IPS DF 6.9 (cell line): ENCODE measurements at regions not wholly inside any gene's neighbourhood (a gene's known extent, or its start where the extent isn't known, plus 50 kb on each side); places are given as distances from the start of the nearest gene placed in this dataset.
"Not testable (repeated sequence)": the region's sequence is repeated elsewhere in the genome, so short reads cannot be mapped to it uniquely, and the experiment has no call there.

Experiments
- DNase-seq: peaks from one replicate; pipeline ENCODE4 v3.0.0-alpha.2; 2013; ENCODE audit warnings: low read depth, low spot score
- H3K27ac ChIP-seq: one replicate; pipeline ENCODE4 v1.5.1; 2013; ENCODE audit warnings: low read length, control low read depth
- H3K27me3 ChIP-seq: 2 replicates; pipeline ENCODE4 v1.6.1; 2013; ENCODE audit warnings: mild to moderate bottlenecking, low read length; ENCODE audit not compliant: control insufficient read depth, insufficient read depth
- H3K36me3 ChIP-seq: 2 replicates; pipeline ENCODE4 v1.6.1; 2013; ENCODE audit warnings: low read length; ENCODE audit not compliant: control insufficient read depth, insufficient read depth
- H3K4me1 ChIP-seq: 2 replicates; pipeline ENCODE4 v1.6.1; 2013; ENCODE audit warnings: low read length; ENCODE audit not compliant: control insufficient read depth, insufficient read depth
- H3K4me3 ChIP-seq: 2 replicates; pipeline ENCODE4 v1.5.1; 2013; ENCODE audit warnings: mild to moderate bottlenecking, low read length
- H3K9me3 ChIP-seq: 2 replicates; pipeline ENCODE4 v1.6.1; 2013; ENCODE audit warnings: low read length, inconsistent platforms; ENCODE audit not compliant: control insufficient read depth, insufficient read depth
- WGBS: extraction: QIAGEN DNeasy Blood & Tissue Kit; methylation state at CpG from one replicate; pipeline ENCODE4 v1.1.7; 2013; ENCODE audit warnings: mixed read lengths, missing lambda C conversion rate; ENCODE audit not compliant: insufficient read length, insufficient coverage; 5-methylcytosine and 5-hydroxymethylcytosine counted together

DNA sequence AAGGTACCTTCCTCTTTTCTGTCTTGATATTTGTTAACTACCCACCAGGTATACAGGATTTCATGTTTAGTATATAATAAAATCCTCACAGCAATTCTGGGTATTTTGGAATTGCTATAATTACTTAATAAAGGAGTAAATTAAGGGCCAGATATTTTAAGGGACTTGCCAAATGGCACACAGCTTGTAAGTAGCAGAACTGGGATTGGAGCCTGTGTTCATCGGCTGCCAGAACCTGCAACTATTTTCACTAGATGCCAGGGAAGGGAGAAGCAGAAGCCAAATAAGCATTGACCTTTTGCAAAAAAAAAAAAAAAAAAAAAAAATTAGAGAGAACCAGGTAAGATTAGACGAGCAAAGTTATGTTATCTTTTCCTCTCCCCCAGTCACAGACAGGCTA is 683.3 kb upstream of the CADM2 start:
- Histone ChIP-seq H3K27ac (no peak overlapping the region), H3K36me3 (no peaks in the 10 kb centered on the region), H3K27me3 (no peaks in the 10 kb centered on the region), H3K4me3 (no peak overlapping the region), H3K4me1 (no peaks in the 10 kb centered on the region), H3K9me3 (no peaks in the 10 kb centered on the region)
- no CpG with 5 or more reads among the region's 2 CpGs for WGBS
- no peak for DNase-seq

DNA sequence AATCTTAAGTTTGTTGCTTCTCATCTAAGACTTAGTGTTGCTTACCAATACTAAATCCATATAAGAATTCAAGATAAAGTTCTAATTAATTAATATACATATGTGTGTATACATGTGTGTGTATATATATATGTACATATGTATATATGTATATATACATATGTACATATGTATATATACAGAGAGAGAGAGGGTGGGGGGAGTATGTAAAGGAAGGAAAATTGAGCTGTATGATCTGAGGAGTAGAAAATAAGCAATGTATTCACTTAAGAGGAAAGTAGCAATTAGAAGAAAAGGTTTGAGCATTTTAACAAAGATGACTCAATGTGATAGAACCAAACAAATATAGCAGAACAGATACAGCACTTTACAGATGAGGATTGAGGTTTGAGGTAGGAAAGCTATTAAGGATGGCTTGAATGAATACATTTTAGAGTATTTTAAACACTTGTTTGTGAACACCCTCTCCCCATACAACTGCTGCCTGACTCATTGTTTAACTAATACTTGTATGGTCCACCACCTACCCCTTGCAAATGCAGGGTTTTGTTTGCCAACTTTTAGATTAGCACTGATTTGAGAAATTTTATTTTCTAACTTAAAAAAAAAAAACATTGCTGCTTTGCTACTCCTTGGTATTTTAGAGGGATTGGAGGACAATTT is 681.1 kb upstream of the CADM2 start:
- Histone ChIP-seq H3K27ac (no peak overlapping the region), H3K4me1 (no peaks in the 10 kb centered on the region), H3K9me3 (no peaks in the 10 kb centered on the region), H3K4me3 (no peak overlapping the region), H3K36me3 (no peaks in the 10 kb centered on the region), H3K27me3 (no peaks in the 10 kb centered on the region)
- no peak for DNase-seq

DNA sequence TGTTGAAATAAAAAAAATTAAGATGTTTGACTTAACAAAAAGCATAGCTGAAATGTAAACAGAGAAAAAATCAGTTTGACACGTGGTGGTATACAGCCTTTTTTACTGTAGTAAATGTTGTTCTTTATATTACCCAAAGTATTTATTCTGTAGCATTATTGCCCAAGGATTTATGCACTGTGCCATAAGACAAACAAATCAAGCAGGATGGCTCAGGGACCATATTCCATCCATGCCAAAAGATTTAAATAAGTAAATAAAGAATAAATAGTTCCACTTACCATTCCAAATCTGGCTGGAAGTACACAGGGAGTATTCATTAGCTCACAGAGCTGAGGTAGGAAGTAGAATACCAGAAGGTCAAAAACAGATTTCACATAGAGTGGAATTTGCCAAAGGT is 666.7 kb upstream of the CADM2 start:
- Histone ChIP-seq H3K4me1 (no peaks in the 10 kb centered on the region), H3K27me3 (no peaks in the 10 kb centered on the region), H3K9me3 (no peaks in the 10 kb centered on the region), H3K36me3 (no peaks in the 10 kb centered on the region), H3K27ac (no peak overlapping the region), H3K4me3 (no peak overlapping the region)
- WGBS, result no CpG with 5 or more reads among the region's 1 CpG
- no peak for DNase-seq

DNA sequence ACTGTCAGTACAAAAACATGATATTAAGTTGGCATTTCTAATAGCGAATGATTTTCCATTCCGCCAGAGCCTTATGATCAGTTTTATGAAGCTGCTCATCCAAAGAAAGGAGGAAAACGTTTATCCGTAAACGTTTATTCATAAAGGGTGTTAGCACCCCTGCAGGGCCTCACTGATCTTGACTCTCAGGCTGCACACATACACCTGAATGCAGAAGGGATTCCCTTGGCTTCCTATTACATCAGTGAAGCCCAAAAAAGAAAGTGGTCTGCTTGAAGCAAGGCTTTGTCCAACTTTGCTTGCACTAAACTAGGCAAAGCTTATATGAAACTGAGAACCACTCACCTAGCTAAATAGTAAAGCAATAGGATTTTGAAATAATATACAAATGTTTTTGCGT is 659.5 kb upstream of the CADM2 start:
- H3K9me3 ChIP-seq, result no peaks in the 10 kb centered on the region
- H3K4me1 ChIP-seq, result no peaks in the 10 kb centered on the region
- DNase-seq, result no peak
- H3K27ac ChIP-seq, result no peak overlapping the region
- no CpG with 5 or more reads among the region's 6 CpGs for WGBS
- no peaks in the 10 kb centered on the region for H3K27me3 ChIP-seq
- H3K4me3 ChIP-seq, result no peak overlapping the region
- no peaks in the 10 kb centered on the region for H3K36me3 ChIP-seq

DNA sequence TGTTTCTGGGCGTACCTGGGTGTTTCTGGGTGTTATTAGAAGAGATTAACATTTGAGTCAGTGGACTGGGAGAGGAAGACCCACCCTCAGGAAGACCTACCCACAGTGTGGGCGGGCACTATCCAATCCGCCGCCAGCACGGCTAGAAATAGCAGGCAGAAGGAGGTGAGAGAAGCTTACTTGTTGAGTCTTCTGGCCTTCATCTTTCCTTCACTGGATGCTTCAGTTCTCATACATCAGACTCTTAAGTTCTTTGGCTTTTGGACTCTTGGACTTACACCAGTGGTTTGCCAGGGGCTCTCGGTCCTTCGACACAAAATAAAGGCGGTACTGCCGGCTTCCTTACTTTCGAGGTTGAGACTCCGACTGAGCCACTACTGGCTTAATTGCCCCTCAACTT is 654.6 kb upstream of the CADM2 start:
- Histone ChIP-seq H3K27me3 (no peaks in the 10 kb centered on the region), H3K4me1 (no peaks in the 10 kb centered on the region), H3K9me3 (no peaks in the 10 kb centered on the region), H3K27ac (no peak overlapping the region), H3K4me3 (no peak overlapping the region), H3K36me3 (no peaks in the 10 kb centered on the region)
- DNase-seq, result no peak
- WGBS, result no CpG with 5 or more reads among the region's 11 CpGs

DNA sequence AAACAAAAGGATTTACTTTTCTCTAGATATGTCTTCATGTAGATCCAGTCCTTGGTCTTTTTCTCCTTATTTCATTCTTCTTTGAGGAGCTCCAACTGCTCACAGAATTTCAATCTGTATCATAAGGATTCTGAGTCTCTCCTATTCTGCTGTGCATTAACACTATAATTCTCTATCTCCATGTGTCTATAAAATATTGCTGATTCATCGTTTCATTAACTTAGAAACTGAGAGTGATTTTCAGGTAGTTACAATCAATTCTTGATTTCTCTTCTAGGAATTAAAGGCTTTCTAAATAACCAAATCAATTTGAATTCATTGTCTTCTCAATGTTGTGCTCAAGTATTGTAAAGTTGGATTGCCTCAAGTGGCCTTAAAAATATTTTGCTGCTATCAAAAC is 651.5 kb upstream of the CADM2 start:
- WGBS, result no CpG with 5 or more reads among the region's 1 CpG
- DNase-seq, result no peak
- Histone ChIP-seq H3K4me3 (no peak overlapping the region), H3K27me3 (no peaks in the 10 kb centered on the region), H3K36me3 (no peaks in the 10 kb centered on the region), H3K9me3 (no peaks in the 10 kb centered on the region), H3K4me1 (no peaks in the 10 kb centered on the region), H3K27ac (no peak overlapping the region)

DNA sequence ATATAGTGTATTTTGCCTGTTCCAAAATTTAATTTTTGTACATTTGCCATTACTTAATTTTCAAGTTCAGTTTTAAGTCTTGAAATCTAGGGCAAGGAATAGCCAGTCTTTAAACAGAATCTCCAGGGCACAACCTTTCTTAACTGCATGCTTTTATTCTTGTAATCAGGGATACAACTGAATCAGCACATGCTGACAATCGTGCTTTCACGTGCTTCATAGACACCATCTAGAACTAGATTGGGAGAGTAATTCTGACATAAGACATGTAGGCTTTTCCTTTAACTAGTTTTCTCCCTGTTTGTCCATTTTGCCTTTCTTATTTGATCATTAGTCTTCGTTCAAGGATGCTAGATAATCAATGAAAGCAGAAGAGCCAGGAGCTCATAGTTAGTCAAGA is 650.4 kb upstream of the CADM2 start:
- Histone ChIP-seq H3K27ac (no peak overlapping the region), H3K27me3 (no peaks in the 10 kb centered on the region), H3K9me3 (no peaks in the 10 kb centered on the region), H3K4me3 (no peak overlapping the region), H3K36me3 (no peaks in the 10 kb centered on the region), H3K4me1 (no peaks in the 10 kb centered on the region)
- WGBS, result no CpG with 5 or more reads among the region's 3 CpGs
- no peak for DNase-seq

DNA sequence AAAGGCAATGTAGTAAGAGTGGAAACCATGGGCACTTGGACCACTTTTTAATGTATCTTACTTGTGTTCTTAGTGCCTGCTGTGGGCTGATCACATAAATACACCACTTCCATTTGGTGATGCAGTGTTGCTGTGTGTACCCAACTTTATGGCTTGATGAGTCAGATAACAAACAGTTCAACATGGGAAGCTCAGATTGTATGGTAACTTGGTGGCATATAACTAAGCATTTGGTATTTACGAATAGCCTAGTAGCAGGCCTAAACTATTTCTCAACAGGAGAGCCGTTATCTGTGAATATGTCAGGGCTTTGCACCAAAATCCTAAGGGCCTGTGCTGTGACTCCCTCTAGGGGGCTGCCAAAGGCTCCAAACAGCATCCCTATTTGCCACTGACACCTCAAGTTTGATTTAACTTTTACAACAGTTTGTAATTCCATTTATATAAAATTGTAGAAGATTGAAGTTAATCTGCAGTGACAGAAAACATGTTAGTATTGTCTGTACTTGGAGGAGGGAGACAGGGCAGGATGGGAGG is 640.4 kb upstream of the CADM2 start:
- WGBS, result no CpG with 5 or more reads among the region's 2 CpGs
- H3K36me3 ChIP-seq, result no peaks in the 10 kb centered on the region
- no peak overlapping the region for H3K27ac ChIP-seq
- no peak overlapping the region for H3K4me3 ChIP-seq
- no peaks in the 10 kb centered on the region for H3K4me1 ChIP-seq
- H3K27me3 ChIP-seq, result no peaks in the 10 kb centered on the region
- DNase-seq, result peak; percentile 1
- H3K9me3 ChIP-seq, result no peaks in the 10 kb centered on the region

DNA sequence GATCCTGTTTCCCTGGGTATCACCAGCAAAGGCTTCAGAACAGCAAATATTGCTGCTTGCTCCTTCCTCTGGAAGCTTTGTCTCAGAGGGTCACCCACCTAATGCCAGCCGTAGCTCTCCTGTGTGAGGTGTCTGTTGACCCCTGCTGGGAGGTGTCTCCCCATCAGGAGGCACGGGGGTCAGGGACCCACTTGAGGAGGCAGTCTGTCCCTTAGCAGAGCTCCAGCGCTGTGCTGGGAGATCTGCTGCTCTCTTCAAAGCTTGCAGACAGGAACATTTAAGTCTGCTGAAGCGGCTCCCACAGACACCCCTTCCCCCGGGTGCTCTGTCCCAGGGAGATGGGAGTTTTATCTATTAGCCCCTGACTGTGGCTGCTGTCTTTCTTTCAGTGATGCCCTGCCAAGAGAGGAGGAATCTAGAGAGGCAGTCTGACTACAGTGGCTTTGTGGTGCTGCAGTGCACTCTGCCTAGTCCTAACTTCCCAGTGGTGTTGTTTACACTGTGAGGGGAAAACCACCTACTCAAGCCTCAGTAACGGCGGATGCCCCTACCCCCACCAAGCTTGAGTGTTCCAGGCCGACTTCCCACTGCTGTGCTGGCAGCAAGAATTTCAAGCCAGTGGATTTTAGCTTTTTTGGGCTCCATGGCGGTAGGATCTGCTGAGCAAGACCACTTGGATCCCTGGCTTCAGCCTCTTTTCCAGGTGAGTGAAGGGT is 593.1 kb upstream of the CADM2 start:
- not testable (repeated sequence) for H3K27ac ChIP-seq, DNase-seq, H3K4me1 ChIP-seq, H3K9me3 ChIP-seq, H3K27me3 ChIP-seq, H3K4me3 ChIP-seq, H3K36me3 ChIP-seq
- no CpG with 5 or more reads among the region's 9 CpGs for WGBS
